Body of pancreas (tissue), 4 donors: ENCODE measurements at regions not wholly inside any gene's neighbourhood (a gene's known extent, or its start where the extent isn't known, plus 50 kb on each side); places are given as distances from the start of the nearest gene placed in this dataset.

Experiments
- ATAC-seq: fragments of 150-250 bp; one replicate; pipeline ENCODE4 v1.9.1; 2016
- DNase-seq, 4 donors: peaks; one replicate each; pipeline ENCODE4 v3.0.0-alpha.2; 2019
- H3K27ac ChIP-seq, 4 donors: fragments of 200-600 bp; sonication (generic); 1 replicate in 3 of 4; 2 replicates in 1 of 4; pipeline versions ENCODE4 v1.5.1 to v1.6.1; 2016 to 2019; ENCODE audit warnings: mild to moderate bottlenecking in 1 of 4, mixed read lengths in 1 of 4, moderate library complexity in 1 of 4
- H3K27me3 ChIP-seq, 2 donors: fragments of 200-600 bp; sonication (generic); one replicate each; pipeline ENCODE4 v1.6.0; 2016; ENCODE audit warnings: mild to moderate bottlenecking in 1 of 2
- H3K36me3 ChIP-seq, 2 donors: fragments of 200-600 bp; sonication (generic); replicated peaks in 1 of 2; 2 replicates each; pipeline ENCODE4 v1.5.1; 2016; ENCODE audit warnings: low read depth in 2 of 2; ENCODE audit not compliant: insufficient read depth in 1 of 2
- H3K4me1 ChIP-seq: fragments of 200-600 bp; sonication (generic); one replicate; pipeline ENCODE4 v1.6.0; 2016
- H3K4me3 ChIP-seq, 2 donors: fragments of 200-600 bp; sonication (generic); 1 replicate in 1 of 2; 2 replicates in 1 of 2; pipeline ENCODE4 v1.5.1; 2016 to 2019
- H3K9me3 ChIP-seq, 3 donors: fragments of 200-600 bp; sonication (generic); 1 replicate in 2 of 3; 2 replicates in 1 of 3; pipeline ENCODE4 v1.5.1; 2016
- POLR2A ChIP-seq, 3 donors: fragments of 450-650 bp; IDR thresholded peaks; one replicate each; pipeline ENCODE4 v1.6.1; 2016; ENCODE audit warnings: antibody characterized with exemption in 3 of 3, mild to moderate bottlenecking in 2 of 3
- WGBS, 2 donors: methylation state at CpG; one replicate each; pipeline ENCODE4 v1.1.5; 2017; 5-methylcytosine and 5-hydroxymethylcytosine counted together
- intact Hi-C: fragments of 100-400 bp; cut with DNase I; formaldehyde crosslinking; loops from one replicate; pipeline ENCODE4 v1.15.1; 2023
- TF ChIP-seq, protein P1 (sequence below), 7 experiments: fragments of 450-650 bp in 4 of 7; fragments of 200-600 bp in 3 of 7; sonication (generic) in 3 of 7; IDR thresholded peaks; one replicate each; pipeline ENCODE4 v1.5.1; 2016 to 2019; ENCODE audit warnings: antibody characterized with exemption in 7 of 7

DNA sequence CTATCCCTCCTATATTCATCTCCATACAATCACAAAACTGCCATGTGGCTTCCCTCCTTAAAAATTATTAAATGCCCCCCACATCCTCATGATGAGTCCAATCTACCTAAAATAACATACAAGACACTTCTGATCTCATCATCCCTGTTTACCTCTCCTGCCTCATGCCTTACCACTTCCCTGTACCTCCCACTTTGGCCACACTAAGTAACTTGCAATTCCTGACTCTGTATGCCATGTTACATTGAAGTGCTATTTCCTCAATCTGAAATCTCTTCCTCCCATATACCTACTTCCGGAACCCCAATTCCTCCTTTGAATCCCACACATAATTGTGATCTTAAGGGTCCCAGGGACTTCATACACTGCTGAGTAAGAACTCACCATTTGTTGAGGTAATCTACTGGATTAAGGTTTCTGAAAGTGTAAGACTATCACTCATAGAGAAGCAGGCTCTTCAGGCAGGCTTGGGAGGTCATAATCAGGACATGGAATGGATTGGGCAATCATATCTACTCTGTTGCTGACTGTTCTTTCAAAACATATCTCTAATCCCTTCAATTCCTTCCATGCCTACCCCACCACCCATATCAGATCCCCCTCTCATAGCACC is 117.6 kb upstream of the PLEKHG7 start:
- no peak for ATAC-seq
- Histone ChIP-seq H3K36me3 (no peaks in the 10 kb centered on the region), H3K9me3 (no peaks in the 10 kb centered on the region), H3K27ac (no peak overlapping the region), H3K27me3 (no peaks in the 10 kb centered on the region), H3K4me3 (no peak overlapping the region), H3K4me1 (no peaks in the 10 kb centered on the region)
- intact Hi-C loops, result loop anchor here (10.0 kb wide), 1 partner anchor 1190 kb away; no protein-coding TSS in a partner anchor
- TF ChIP-seq POLR2A (IDR thresholded peaks at IDR 0.05), result no peak
- TF ChIP-seq, protein P1, sequence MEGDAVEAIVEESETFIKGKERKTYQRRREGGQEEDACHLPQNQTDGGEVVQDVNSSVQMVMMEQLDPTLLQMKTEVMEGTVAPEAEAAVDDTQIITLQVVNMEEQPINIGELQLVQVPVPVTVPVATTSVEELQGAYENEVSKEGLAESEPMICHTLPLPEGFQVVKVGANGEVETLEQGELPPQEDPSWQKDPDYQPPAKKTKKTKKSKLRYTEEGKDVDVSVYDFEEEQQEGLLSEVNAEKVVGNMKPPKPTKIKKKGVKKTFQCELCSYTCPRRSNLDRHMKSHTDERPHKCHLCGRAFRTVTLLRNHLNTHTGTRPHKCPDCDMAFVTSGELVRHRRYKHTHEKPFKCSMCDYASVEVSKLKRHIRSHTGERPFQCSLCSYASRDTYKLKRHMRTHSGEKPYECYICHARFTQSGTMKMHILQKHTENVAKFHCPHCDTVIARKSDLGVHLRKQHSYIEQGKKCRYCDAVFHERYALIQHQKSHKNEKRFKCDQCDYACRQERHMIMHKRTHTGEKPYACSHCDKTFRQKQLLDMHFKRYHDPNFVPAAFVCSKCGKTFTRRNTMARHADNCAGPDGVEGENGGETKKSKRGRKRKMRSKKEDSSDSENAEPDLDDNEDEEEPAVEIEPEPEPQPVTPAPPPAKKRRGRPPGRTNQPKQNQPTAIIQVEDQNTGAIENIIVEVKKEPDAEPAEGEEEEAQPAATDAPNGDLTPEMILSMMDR (IDR thresholded peaks at IDR 0.05), result no peak
- 81 to 91% methylated on average over 1 of the region's 1 CpG for WGBS, 2 donors
- DNase-seq, result no peak

DNA sequence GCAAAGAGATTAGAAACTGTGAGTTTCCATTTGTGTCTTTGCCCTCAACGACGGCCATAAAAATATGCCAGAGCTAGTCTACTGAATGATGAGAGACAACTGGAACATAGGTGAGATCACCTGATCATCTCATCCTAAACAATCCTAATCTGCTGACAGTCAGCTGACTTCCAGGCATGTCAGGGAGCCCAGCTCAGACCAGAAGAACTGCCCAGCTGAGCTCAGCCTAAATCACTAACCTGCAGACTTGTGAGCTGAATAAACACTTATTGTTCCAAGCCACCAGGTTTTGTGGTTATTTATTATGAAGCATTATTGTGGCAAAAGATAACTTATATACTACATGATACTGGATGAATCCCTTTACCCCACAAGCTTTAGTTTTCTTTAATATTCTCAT is 118.9 kb upstream of the PLEKHG7 start:
- WGBS, 2 donors, result 78 to 91% methylated on average over 2 of the region's 2 CpGs
- Histone ChIP-seq H3K4me3 (no peak overlapping the region), H3K4me1 (no peaks in the 10 kb centered on the region), H3K27me3 (no peaks in the 10 kb centered on the region), H3K36me3 (no peaks in the 10 kb centered on the region), H3K9me3 (no peaks in the 10 kb centered on the region), H3K27ac (no peak overlapping the region)
- no peak for DNase-seq
- TF ChIP-seq POLR2A (IDR thresholded peaks at IDR 0.05), result no peak
- TF ChIP-seq, protein P1 (IDR thresholded peaks at IDR 0.05), result no peak
- ATAC-seq, result no peak
- intact Hi-C loops, result loop anchor here (10.0 kb wide), 1 partner anchor 1189 kb away; no protein-coding TSS in a partner anchor

DNA sequence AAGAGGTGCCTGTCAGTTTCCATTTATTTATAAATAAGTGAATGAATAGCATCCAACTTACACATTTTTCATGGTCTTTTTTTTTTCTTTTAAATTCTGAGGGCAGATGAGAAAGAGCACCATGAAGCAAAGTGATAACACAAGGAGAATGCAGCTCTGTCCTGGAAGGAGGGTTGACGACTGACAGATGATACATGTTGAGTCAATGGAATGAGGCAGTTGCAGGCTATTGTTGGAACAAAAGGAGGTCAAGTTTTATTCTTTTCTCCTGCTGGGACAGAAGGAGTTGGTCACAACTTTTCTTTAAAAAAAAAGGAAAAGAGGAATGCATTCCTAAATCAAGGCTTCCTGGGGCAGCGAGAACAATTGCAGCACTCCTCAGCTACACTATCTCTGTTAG is 119.9 kb upstream of the PLEKHG7 start:
- Histone ChIP-seq H3K36me3 (no peaks in the 10 kb centered on the region), H3K4me1 (no peaks in the 10 kb centered on the region), H3K27ac (no peak overlapping the region), H3K27me3 (no peaks in the 10 kb centered on the region), H3K4me3 (no peak overlapping the region), H3K9me3 (no peaks in the 10 kb centered on the region)
- intact Hi-C loops, result loop anchor here (10.0 kb wide), 1 partner anchor 1188 kb away; no protein-coding TSS in a partner anchor
- DNase-seq (no peak), ATAC-seq (no peak)
- 91 to 95% methylated on average over 2 of the region's 2 CpGs for WGBS, 2 donors
- TF ChIP-seq, protein P1 (IDR thresholded peaks at IDR 0.05), result no peak
- no peak for TF ChIP-seq POLR2A (IDR thresholded peaks at IDR 0.05)

DNA sequence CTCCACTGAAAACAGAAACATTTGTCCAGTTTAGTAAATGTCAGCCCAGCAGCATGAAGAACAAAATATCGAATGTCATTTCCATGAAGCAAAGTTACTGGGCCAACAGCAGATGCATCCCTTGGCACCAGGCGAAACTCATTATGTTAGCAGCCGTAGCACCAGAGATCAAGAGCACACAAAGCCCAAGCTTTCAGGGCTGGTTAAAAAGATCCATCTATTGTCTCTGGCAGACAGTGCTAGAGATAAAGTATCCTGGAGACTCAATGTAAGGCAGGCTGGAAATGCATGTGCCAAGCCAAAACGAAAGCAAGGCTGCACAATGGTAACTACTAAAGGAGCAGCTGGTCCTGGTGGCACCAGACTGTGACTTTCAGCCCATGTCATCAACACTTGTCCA is 120.3 kb upstream of the PLEKHG7 start:
- Histone ChIP-seq H3K9me3 (no peaks in the 10 kb centered on the region), H3K27me3 (no peaks in the 10 kb centered on the region), H3K4me1 (no peaks in the 10 kb centered on the region), H3K27ac (no peak overlapping the region), H3K36me3 (no peaks in the 10 kb centered on the region), H3K4me3 (no peak overlapping the region)
- ATAC-seq (no peak), DNase-seq (no peak)
- TF ChIP-seq POLR2A (IDR thresholded peaks at IDR 0.05), result no peak
- TF ChIP-seq, protein P1 (IDR thresholded peaks at IDR 0.05), result no peak
- WGBS, 2 donors, result 72 to 77% methylated on average over 4 of the region's 4 CpGs
- intact Hi-C loops, result loop anchor here (10.0 kb wide), 1 partner anchor 1188 kb away; no protein-coding TSS in a partner anchor

DNA sequence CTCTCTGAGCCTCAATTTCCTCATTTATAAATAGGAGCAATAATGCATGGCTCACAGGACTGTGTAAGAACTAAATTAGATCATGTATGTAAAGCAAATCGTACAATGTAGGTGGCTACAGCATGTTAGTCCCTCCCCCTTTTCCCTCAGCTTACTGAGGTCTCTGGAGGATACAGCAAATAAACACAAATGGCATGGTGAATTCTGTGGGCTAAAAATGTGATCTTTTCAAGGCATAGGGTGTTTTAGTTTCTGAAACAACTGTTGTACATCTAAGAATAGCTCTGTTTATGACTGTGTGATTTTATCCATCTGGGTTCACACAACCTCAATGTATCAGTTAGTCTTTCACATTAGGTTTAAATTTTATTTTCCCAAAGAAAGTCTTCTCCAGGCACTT is 121.2 kb upstream of the PLEKHG7 start:
- Histone ChIP-seq H3K27me3 (no peaks in the 10 kb centered on the region), H3K4me3 (no peak overlapping the region), H3K9me3 (no peaks in the 10 kb centered on the region), H3K27ac (no peak overlapping the region), H3K4me1 (no peaks in the 10 kb centered on the region), H3K36me3 (no peaks in the 10 kb centered on the region)
- intact Hi-C loops, result loop anchor here (10.0 kb wide), 1 partner anchor 1187 kb away; no protein-coding TSS in a partner anchor
- WGBS, 2 donors, result 73 to 83% methylated on average over 1 of the region's 1 CpG
- TF ChIP-seq, protein P1 (IDR thresholded peaks at IDR 0.05), result no peak
- TF ChIP-seq POLR2A (IDR thresholded peaks at IDR 0.05), result no peak
- no peak for DNase-seq
- no peak for ATAC-seq
